BE2C (cell line): ENCODE measurements at regions not wholly inside any gene's neighbourhood (a gene's known extent, or its start where the extent isn't known, plus 50 kb on each side); places are given as distances from the start of the nearest gene placed in this dataset.

Experiments used
- DNase-seq: peaks from one replicate; pipeline ENCODE4 v3.0.0-alpha.2; 2020
- H3K27me3 ChIP-seq: fragments of 250-450 bp; sonication (Bioruptor Pico); 2 replicates; pipeline ENCODE4 v1.5.1; 2020; ENCODE audit warnings: mild to moderate bottlenecking
- H3K36me3 ChIP-seq: fragments of 250-450 bp; sonication (Bioruptor Pico); 2 replicates; pipeline ENCODE4 v1.5.1; 2020; ENCODE audit warnings: mild to moderate bottlenecking
- H3K4me1 ChIP-seq: fragments of 250-450 bp; sonication (Bioruptor Pico); 2 replicates; pipeline ENCODE4 v1.5.1; 2020
- H3K4me3 ChIP-seq: 2 replicates; pipeline ENCODE4 v1.5.1; 2011; ENCODE audit warnings: low read depth, low read length
- H3K9me3 ChIP-seq: fragments of 250-450 bp; sonication (Bioruptor Pico); 2 replicates; pipeline ENCODE4 v1.5.1; 2020
- CTCF ChIP-seq: IDR thresholded peaks from 2 replicates; pipeline ENCODE4 v1.5.1; 2012; ENCODE audit warnings: mild to moderate bottlenecking, low read depth, low read length

GRCh38 chr9:11323457-11323856 lies 710.7 kb upstream of the PTPRD start:
- Histone ChIP-seq H3K36me3 (no peaks in the 10 kb centered on the region), H3K4me3 (no peak overlapping the region), H3K4me1 (no peaks in the 10 kb centered on the region), H3K27me3 (no peaks in the 10 kb centered on the region), H3K9me3 (no peaks in the 10 kb centered on the region)
- DNase-seq, result no peak
- TF ChIP-seq CTCF, result no peak

- DNase-seq, result no peak
- Histone ChIP-seq H3K9me3 (no peaks in the 10 kb centered on the region), H3K4me3 (no peak overlapping the region), H3K36me3 (no peaks in the 10 kb centered on the region), H3K27me3 (no peaks in the 10 kb centered on the region), H3K4me1 (no peaks in the 10 kb centered on the region)
- TF ChIP-seq CTCF, result no peak
Measured at GRCh38 chr9:11326231-11326630, 713.4 kb upstream of the PTPRD start.

- H3K4me3 ChIP-seq, result no peak overlapping the region
- H3K4me1 ChIP-seq, result no peaks in the 10 kb centered on the region
- no peaks in the 10 kb centered on the region for H3K27me3 ChIP-seq
- no peak for TF ChIP-seq CTCF
- no peaks in the 10 kb centered on the region for H3K36me3 ChIP-seq
- no peaks in the 10 kb centered on the region for H3K9me3 ChIP-seq
- no peak for DNase-seq
Measured at GRCh38 chr9:11328326-11328725, 715.5 kb upstream of the PTPRD start.

GRCh38 chr9:11335011-11335410 lies 722.2 kb upstream of the PTPRD start:
- no peaks in the 10 kb centered on the region for H3K27me3 ChIP-seq
- no peaks in the 10 kb centered on the region for H3K36me3 ChIP-seq
- H3K4me3 ChIP-seq, result no peak overlapping the region
- TF ChIP-seq CTCF, result no peak
- no peaks in the 10 kb centered on the region for H3K4me1 ChIP-seq
- no peaks in the 10 kb centered on the region for H3K9me3 ChIP-seq
- DNase-seq, result no peak

GRCh38 chr9:11338130-11338529 lies 725.3 kb upstream of the PTPRD start:
- no peak for DNase-seq
- no peaks in the 10 kb centered on the region for H3K27me3 ChIP-seq
- H3K4me1 ChIP-seq, result no peaks in the 10 kb centered on the region
- H3K9me3 ChIP-seq, result no peaks in the 10 kb centered on the region
- H3K4me3 ChIP-seq, result no peak overlapping the region
- no peaks in the 10 kb centered on the region for H3K36me3 ChIP-seq
- no peak for TF ChIP-seq CTCF

- H3K27me3 ChIP-seq, result no peaks in the 10 kb centered on the region
- H3K36me3 ChIP-seq, result no peaks in the 10 kb centered on the region
- H3K9me3 ChIP-seq, result no peaks in the 10 kb centered on the region
- no peak for TF ChIP-seq CTCF
- DNase-seq, result no peak
- H3K4me1 ChIP-seq, result no peaks in the 10 kb centered on the region
- H3K4me3 ChIP-seq, result no peak overlapping the region
Measured at GRCh38 chr9:11340654-11341053, 727.9 kb upstream of the PTPRD start.
